MM.1S (cell line): ENCODE measurements at regions not wholly inside any gene's neighbourhood (a gene's known extent, or its start where the extent isn't known, plus 50 kb on each side); places are given as distances from the start of the nearest gene placed in this dataset.

Experiments
- CTCF ChIP-seq: fragments of 300-600 bp; sonication (generic); IDR thresholded peaks from 2 replicates; pipeline ENCODE4 v1.5.1; 2016; ENCODE audit warnings: antibody characterized with exemption, low read length, mixed read lengths
- EZH2 ChIP-seq: fragments of 300-600 bp; sonication (generic); optimal IDR thresholded peaks from 2 replicates; pipeline ENCODE3; 2017; ENCODE audit warnings: low read depth, mild to moderate bottlenecking, antibody characterized with exemption, low read length, mixed read lengths
- EZH2phosphoT487 ChIP-seq: fragments of 300-600 bp; sonication (generic); IDR thresholded peaks from 2 replicates; pipeline ENCODE4 v1.6.1; 2018; ENCODE audit warnings: antibody characterized with exemption, low read length

- TF ChIP-seq CTCF, result no peak
- no peak for TF ChIP-seq EZH2
- TF ChIP-seq EZH2phosphoT487, result no peak
These were observed 82.5 kb upstream of the PTPN13 start for GRCh38 chr4:86511590-86511989.
